H1 (cell line): ENCODE measurements at regions not wholly inside any gene's neighbourhood (a gene's known extent, or its start where the extent isn't known, plus 50 kb on each side); places are given as distances from the start of the nearest gene placed in this dataset.

ENCODE experiments used
- CTCF ChIA-PET: fragments of 300-600 bp; sonication (Branson Sonifier 250); formaldehyde crosslinking; loops from one replicate; lab custom pipeline; 2021; ENCODE audit not compliant: partially characterized antibody; lab: Charles Lee
- POLR2A ChIA-PET: fragments of 300-600 bp; sonication (Branson Sonifier 250); formaldehyde crosslinking; loops from one replicate; lab custom pipeline; 2021; ENCODE audit warnings: inconsistent platforms; ENCODE audit not compliant: partially characterized antibody; lab: Charles Lee
- DNase-seq, 2 experiments: peaks; one replicate each; pipeline versions ENCODE4 v3.0.0 to v3.0.0-alpha.2; 2010 to 2022; ENCODE audit warnings: low spot score in 2 of 2, low read depth in 1 of 2, mixed read lengths in 1 of 2
- FAIRE-seq: peaks from 2 replicates; lab custom pipeline; 2011; peaks lifted over from hg19 to GRCh38; lab: Jason Lieb, UNC
- H2AFZ ChIP-seq: 2 replicates; pipeline ENCODE4 v1.8.1; 2012; ENCODE audit warnings: low read length, inconsistent platforms
- H2AK5ac ChIP-seq: 2 replicates; pipeline ENCODE4 v1.6.1; 2013; ENCODE audit warnings: low read depth, low read length
- H2BK120ac ChIP-seq: replicated peaks from 2 replicates; pipeline ENCODE3; 2013; ENCODE audit warnings: low read depth, low read length, inconsistent platforms
- H2BK12ac ChIP-seq: 2 replicates; pipeline ENCODE4 v1.6.1; 2013; ENCODE audit warnings: low read depth, low read length
- H2BK15ac ChIP-seq: 2 replicates; pipeline ENCODE4 v1.6.1; 2013; ENCODE audit warnings: low read length
- H2BK20ac ChIP-seq: 2 replicates; pipeline ENCODE4 v1.6.1; 2013; ENCODE audit warnings: low read length
- H2BK5ac ChIP-seq: 2 replicates; pipeline ENCODE4 v1.6.1; 2013; ENCODE audit warnings: low read depth, low read length
- H3K14ac ChIP-seq: 2 replicates; pipeline ENCODE4 v1.6.1; 2013; ENCODE audit warnings: inconsistent platforms; ENCODE audit not compliant: insufficient read length
- H3K18ac ChIP-seq: 2 replicates; pipeline ENCODE4 v1.6.1; 2013; ENCODE audit warnings: low read length; ENCODE audit errors: extremely low read depth
- H3K23ac ChIP-seq: 2 replicates; pipeline ENCODE4 v1.6.1; 2013; ENCODE audit warnings: inconsistent platforms; ENCODE audit not compliant: insufficient read length
- H3K23me2 ChIP-seq: 2 replicates; pipeline ENCODE4 v1.6.1; 2013; ENCODE audit warnings: low read depth, low read length
- H3K27ac ChIP-seq: 2 replicates; pipeline ENCODE4 v1.6.1; 2011; ENCODE audit warnings: low read depth, low read length, inconsistent platforms
- H3K27me3 ChIP-seq, 4 experiments: replicated peaks in 1 of 4; 1 replicate in 1 of 4; 2 replicates in 3 of 4; pipeline versions ENCODE4 v1.6.1 to v1.8.1; 2011 to 2013; ENCODE audit warnings: low read length in 3 of 4, mild to moderate bottlenecking in 3 of 4, inconsistent platforms in 2 of 4, mixed read lengths in 2 of 4, moderate library complexity in 1 of 4; ENCODE audit not compliant: control insufficient read depth in 3 of 4, insufficient read depth in 3 of 4; ENCODE audit errors: extremely low read depth in 1 of 4
- H3K36me3 ChIP-seq, 4 experiments: 2 replicates each; pipeline versions ENCODE4 v1.6.1 to v1.8.1; 2011 to 2013; ENCODE audit warnings: mild to moderate bottlenecking in 4 of 4, low read length in 3 of 4, moderate library complexity in 2 of 4, control low read depth in 1 of 4, inconsistent platforms in 1 of 4; ENCODE audit not compliant: insufficient read depth in 4 of 4, control insufficient read depth in 2 of 4
- H3K4ac ChIP-seq: replicated peaks from 2 replicates; pipeline ENCODE3; 2013; ENCODE audit warnings: low read length, low read depth, mixed read lengths, inconsistent platforms; ENCODE audit not compliant: insufficient read length
- H3K4me1 ChIP-seq, 4 experiments: replicated peaks in 1 of 4; 1 replicate in 1 of 4; 2 replicates in 3 of 4; pipeline versions ENCODE4 v1.6.1 to v1.8.1; 2011 to 2013; ENCODE audit warnings: low read length in 3 of 4, inconsistent platforms in 2 of 4, mixed read lengths in 1 of 4; ENCODE audit not compliant: insufficient read depth in 4 of 4, control insufficient read depth in 3 of 4
- H3K4me2 ChIP-seq, 2 experiments: 2 replicates each; pipeline versions ENCODE4 v1.6.1 to v1.8.1; 2011 to 2013; ENCODE audit warnings: low read depth in 2 of 2, low read length in 2 of 2, control low read depth in 1 of 2, inconsistent platforms in 1 of 2, mild to moderate bottlenecking in 1 of 2; ENCODE audit not compliant: insufficient read depth in 1 of 2
- H3K4me3 ChIP-seq, 4 experiments: fragments of 200-600, 300-600 bp in 1 of 4; sonication (generic), shearing (Covaris generic), sonication (Bioruptor Twin) in 1 of 4; 2 replicates each; pipeline versions ENCODE4 v1.5.1 to v1.8.1; 2011 to 2016; ENCODE audit warnings: low read length in 4 of 4, low read depth in 3 of 4, control low read depth in 2 of 4, inconsistent platforms in 2 of 4, mild to moderate bottlenecking in 2 of 4, mixed read lengths in 1 of 4, moderate library complexity in 1 of 4; ENCODE audit not compliant: insufficient read depth in 2 of 4; ENCODE audit errors: extremely low read depth in 1 of 4
- H3K56ac ChIP-seq: replicated peaks from 2 replicates; pipeline ENCODE3; 2013; ENCODE audit warnings: low read depth, mild to moderate bottlenecking, mixed read lengths, low read length, inconsistent platforms; ENCODE audit not compliant: insufficient read length
- H3K79me1 ChIP-seq: 2 replicates; pipeline ENCODE4 v1.6.1; 2013; ENCODE audit warnings: low read depth, low read length, control low read depth
- H3K79me2 ChIP-seq, 2 experiments: 2 replicates each; pipeline versions ENCODE4 v1.6.1 to v1.8.1; 2012 to 2013; ENCODE audit warnings: low read length in 2 of 2, mild to moderate bottlenecking in 2 of 2, inconsistent platforms in 1 of 2; ENCODE audit not compliant: insufficient read depth in 2 of 2, control insufficient read depth in 1 of 2
- H3K9ac ChIP-seq, 4 experiments: replicated peaks in 1 of 4; 1 replicate in 1 of 4; 2 replicates in 3 of 4; pipeline versions ENCODE4 v1.6.1 to v1.8.1; 2011 to 2013; ENCODE audit warnings: low read depth in 3 of 4, low read length in 3 of 4, control low read depth in 2 of 4, mild to moderate bottlenecking in 2 of 4, moderate library complexity in 2 of 4, inconsistent platforms in 1 of 4; ENCODE audit errors: extremely low read depth in 1 of 4
- H3K9me3 ChIP-seq, 2 experiments: 2 replicates each; pipeline versions ENCODE4 v1.6.1 to v1.8.1; 2012 to 2013; ENCODE audit warnings: mild to moderate bottlenecking in 2 of 2, moderate library complexity in 2 of 2, control low read depth in 1 of 2, inconsistent platforms in 1 of 2, low read depth in 1 of 2, low read length in 1 of 2, mixed read lengths in 1 of 2; ENCODE audit not compliant: insufficient read depth in 2 of 2
- H4K20me1 ChIP-seq, 2 experiments: replicated peaks in 1 of 2; 2 replicates each; pipeline versions ENCODE3 to v1.8.1; 2011 to 2013; ENCODE audit warnings: inconsistent platforms in 2 of 2, low read length in 2 of 2, mild to moderate bottlenecking in 1 of 2; ENCODE audit not compliant: insufficient read depth in 2 of 2, control insufficient read depth in 1 of 2
- H4K5ac ChIP-seq: 2 replicates; pipeline ENCODE4 v1.6.1; 2013; ENCODE audit warnings: low read length, low read depth, mixed read lengths, inconsistent platforms; ENCODE audit not compliant: insufficient read length
- H4K8ac ChIP-seq: 2 replicates; pipeline ENCODE4 v1.8.0; 2013; ENCODE audit warnings: mild to moderate bottlenecking, moderate library complexity, low read length, inconsistent platforms; ENCODE audit not compliant: insufficient read depth; ENCODE audit errors: extremely low read depth
- H4K91ac ChIP-seq: replicated peaks from 2 replicates; pipeline ENCODE3; 2013; ENCODE audit warnings: low read length, mixed read lengths, inconsistent platforms; ENCODE audit not compliant: insufficient read length
- RAD21 ChIP-seq, 2 experiments: IDR thresholded peaks in 1 of 2; conservative IDR thresholded peaks in 1 of 2; 2 replicates each; pipeline ENCODE4 v1.6.1; 2011; ENCODE audit warnings: low read depth in 2 of 2, low read length in 2 of 2, improper control_type of control experiment in 1 of 2, inconsistent platforms in 1 of 2, mild to moderate bottlenecking in 1 of 2, moderate library complexity in 1 of 2
- WGBS, 2 experiments: shearing (Covaris generic) in 1 of 2; methylation state at CpG; one replicate each; pipeline versions ENCODE4 v1.1.6 to v1.1.7; 2013 to 2015; ENCODE audit warnings: low lambda C conversion rate in 2 of 2, mixed read lengths in 2 of 2, inconsistent platforms in 1 of 2, low coverage in 1 of 2, missing lambda C conversion rate in 1 of 2; ENCODE audit not compliant: insufficient replicate concordance in 2 of 2, insufficient coverage in 1 of 2, insufficient read length in 1 of 2; ENCODE audit errors: extremely low coverage in 1 of 2, missing lambda C conversion rate in 1 of 2; 5-methylcytosine and 5-hydroxymethylcytosine counted together

- no peak overlapping the region for H3K56ac ChIP-seq
- no peak overlapping the region for H4K91ac ChIP-seq
- no peaks in the 10 kb centered on the region for H4K20me1 ChIP-seq
- no peak overlapping the region for H3K27ac ChIP-seq
- H3K9ac ChIP-seq = no peak overlapping the region
- H4K5ac ChIP-seq = no peak overlapping the region
- ChIA-PET CTCF (no interaction called here), POLR2A (no interaction called here)
- H3K4ac ChIP-seq = no peak overlapping the region
- H2BK120ac ChIP-seq = no peak overlapping the region
- H3K4me3 ChIP-seq = no peak overlapping the region
- 91% methylated on average over 2 of the region's 2 CpGs; no CpG with 5 or more reads in 1 of the 2 experiments for WGBS, 2 experiments
- no peak overlapping the region for H3K14ac ChIP-seq
- H2BK20ac ChIP-seq = no peak overlapping the region
- no peak overlapping the region for H2BK12ac ChIP-seq
- H3K36me3 ChIP-seq = no peaks in the 10 kb centered on the region
- DNase-seq = no peak
- H2BK5ac ChIP-seq = no peak overlapping the region
- no peaks in the 10 kb centered on the region for H3K79me1 ChIP-seq
- H3K9me3 ChIP-seq = no peaks in the 10 kb centered on the region
- no peaks in the 10 kb centered on the region for H3K23me2 ChIP-seq
- no peak overlapping the region for H3K4me2 ChIP-seq
- no peaks in the 10 kb centered on the region for H3K79me2 ChIP-seq
- H2AK5ac ChIP-seq = no peak overlapping the region
- no peaks in the 10 kb centered on the region for H3K4me1 ChIP-seq
- H4K8ac ChIP-seq = no peak overlapping the region
- TF ChIP-seq RAD21 (IDR thresholded peaks at IDR 0.05 in 1 of 2, conservative IDR thresholded peaks at IDR 0.05 in 1 of 2; ENCODE audit: low read depth in 2 of 2, low read length in 2 of 2) = no peak
- no peak overlapping the region for H3K23ac ChIP-seq
- H3K18ac ChIP-seq = no peak overlapping the region
- H2BK15ac ChIP-seq = no peak overlapping the region
- H2AFZ ChIP-seq = no peak overlapping the region
- H3K27me3 ChIP-seq = peaks cover 0 to 1% (median 0%) of the 10 kb centered on the region in 4 experiments; a peak in 1 of 7 replicates
- FAIRE-seq = no peak
Measured at GRCh38 chr4:108291137-108291536, 122.4 kb upstream of the LEF1 start.
